SK-N-SH treated with all-trans-retinoic acid at 6 μM for 48 hours (cell line): ENCODE measurements at regions not wholly inside any gene's neighbourhood (a gene's known extent, or its start where the extent isn't known, plus 50 kb on each side); places are given as distances from the start of the nearest gene placed in this dataset.

ENCODE experiments used
- ARNTL ChIP-seq: fragments of 450-650 bp; formaldehyde crosslinking; IDR thresholded peaks from 2 replicates; pipeline ENCODE4 v1.5.0; 2020; ENCODE audit warnings: low read depth, mild to moderate bottlenecking, moderate library complexity, borderline replicate concordance
- ZFP30 ChIP-seq: fragments of 450-650 bp; formaldehyde crosslinking; IDR thresholded peaks from 2 replicates; pipeline ENCODE4 v1.5.0; 2022; ENCODE audit warnings: mild to moderate bottlenecking, moderate library complexity
- ZNF565 ChIP-seq: fragments of 450-650 bp; formaldehyde crosslinking; conservative IDR thresholded peaks from 2 replicates; pipeline ENCODE4 v1.5.0; 2020; ENCODE audit warnings: low read depth, mild to moderate bottlenecking, moderate library complexity
- ZNF8 ChIP-seq: fragments of 450-650 bp; formaldehyde crosslinking; IDR thresholded peaks from 2 replicates; pipeline ENCODE4 v1.5.0; 2020; ENCODE audit warnings: mild to moderate bottlenecking, moderate library complexity
- TF ChIP-seq, protein P1 (sequence below): fragments of 250-450 bp; sonication (Bioruptor Pico); IDR thresholded peaks from 2 replicates; pipeline ENCODE4 v1.5.1; 2020; ENCODE audit warnings: low read depth, mild to moderate bottlenecking, moderate library complexity

DNA sequence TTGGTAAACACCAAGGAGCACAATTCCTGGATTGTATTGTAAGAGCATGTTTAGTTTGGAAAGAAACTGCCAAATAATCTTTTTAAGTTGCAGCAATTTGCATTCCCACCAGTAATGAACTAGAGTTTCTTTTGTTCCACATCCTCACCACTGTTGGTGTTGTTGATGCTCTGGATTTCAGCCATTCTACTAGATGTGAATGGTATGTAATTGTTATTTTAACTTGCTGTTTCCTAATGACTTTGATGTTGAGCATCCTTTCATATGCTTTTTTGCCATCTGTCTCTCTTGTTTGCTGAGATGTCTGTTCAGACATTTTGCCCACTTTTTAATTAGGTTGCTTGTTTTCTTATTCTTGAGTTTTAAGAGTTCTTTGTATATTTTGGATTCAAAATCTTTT lies 1654.1 kb downstream of the GRIK2 start:
- TF ChIP-seq ZFP30 (CRISPR knock-in tag) = no peak
- TF ChIP-seq ARNTL (CRISPR knock-in tag) = no peak
- no peak for TF ChIP-seq ZNF565
- no peak for TF ChIP-seq ZNF8 (CRISPR knock-in tag)
- TF ChIP-seq, protein P1, sequence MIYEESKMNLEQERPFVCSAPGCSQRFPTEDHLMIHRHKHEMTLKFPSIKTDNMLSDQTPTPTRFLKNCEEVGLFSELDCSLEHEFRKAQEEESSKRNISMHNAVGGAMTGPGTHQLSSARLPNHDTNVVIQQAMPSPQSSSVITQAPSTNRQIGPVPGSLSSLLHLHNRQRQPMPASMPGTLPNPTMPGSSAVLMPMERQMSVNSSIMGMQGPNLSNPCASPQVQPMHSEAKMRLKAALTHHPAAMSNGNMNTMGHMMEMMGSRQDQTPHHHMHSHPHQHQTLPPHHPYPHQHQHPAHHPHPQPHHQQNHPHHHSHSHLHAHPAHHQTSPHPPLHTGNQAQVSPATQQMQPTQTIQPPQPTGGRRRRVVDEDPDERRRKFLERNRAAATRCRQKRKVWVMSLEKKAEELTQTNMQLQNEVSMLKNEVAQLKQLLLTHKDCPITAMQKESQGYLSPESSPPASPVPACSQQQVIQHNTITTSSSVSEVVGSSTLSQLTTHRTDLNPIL (CRISPR knock-in tag) = no peak
